ENCODE measurements at regions not wholly inside any gene's neighbourhood (a gene's known extent, or its start where the extent isn't known, plus 50 kb on each side); places are given as distances from the start of the nearest gene placed in this dataset.

GRCh38 chr2:7450833-7451190, 533.6 kb downstream of the RNF144A start:
- H3K27ac ChIP-seq (ENCODE audit: low read depth, low read length, poor library complexity, severe bottlenecking) = no peak overlapping the region
- CTCF ChIA-PET = no interaction called here

DNA sequence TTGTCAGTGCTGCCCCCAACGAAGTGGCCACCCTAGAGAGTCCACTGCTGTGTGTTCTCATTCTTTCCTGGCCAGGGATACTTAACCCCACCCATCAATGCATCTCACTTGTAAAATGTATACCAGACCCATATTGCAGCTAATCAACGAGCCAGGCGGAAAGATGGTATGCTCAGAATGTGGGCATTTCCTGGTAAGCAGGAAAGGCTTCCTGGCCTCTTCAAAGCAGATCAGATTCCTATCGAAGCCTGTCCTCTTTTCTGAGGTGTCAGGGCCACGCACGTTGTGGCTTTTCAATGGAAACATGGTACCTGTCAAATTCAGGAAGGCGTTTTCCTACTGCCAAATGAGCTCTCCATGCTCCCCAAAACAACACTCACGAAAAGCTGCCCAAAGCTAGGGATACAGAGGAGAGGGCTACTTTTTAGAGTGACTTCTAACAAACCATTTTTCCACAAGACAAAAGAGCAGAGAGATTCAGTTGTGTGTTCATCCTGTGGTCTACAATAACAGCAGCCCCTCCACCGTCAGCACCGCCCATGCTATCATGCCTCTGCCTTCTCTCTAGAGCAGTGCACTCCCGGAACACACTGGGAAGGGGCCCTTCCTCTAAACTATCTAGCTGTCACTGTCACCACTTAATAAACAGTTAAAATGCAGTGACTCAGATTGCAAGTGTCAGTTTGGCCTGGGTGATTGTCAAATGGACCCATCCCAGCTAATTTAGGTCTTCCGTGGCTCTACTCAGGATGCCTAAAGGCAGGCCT, 535.1 kb downstream of the RNF144A start:
- no peaks in the 10 kb centered on the region for H3K36me3 ChIP-seq (ENCODE audit: insufficient read depth, low read length, poor library complexity, severe bottlenecking)
- H3K9me3 ChIP-seq (ENCODE audit: low read depth, low read length, poor library complexity, severe bottlenecking) = no peaks in the 10 kb centered on the region
- no peak overlapping the region for H3K27ac ChIP-seq (ENCODE audit: low read depth, low read length, poor library complexity, severe bottlenecking)
- no peak for DNase-seq (ENCODE audit: low spot score)
- H3K4me1 ChIP-seq (ENCODE audit: insufficient read depth, low read length, poor library complexity, severe bottlenecking) = no peaks in the 10 kb centered on the region
- CTCF ChIA-PET = no interaction called here
- intact Hi-C loops (cut with micrococcal nuclease; ENCODE audit: unreplicated experiment) = no loop called here
- POLR2A ChIA-PET (ENCODE audit: low non-redundant PET) = no interaction called here
- no TSS peak for BruUV-seq (replicated peaks)
- no peak overlapping the region for H3K4me3 ChIP-seq (ENCODE audit: low read depth, low read length, poor library complexity, severe bottlenecking)
- no peak for TF ChIP-seq CTCF (conservative IDR thresholded peaks at IDR 0.05; ENCODE audit: low read depth, low read length)
- no peak for TF ChIP-seq EZH2 (IDR thresholded peaks at IDR 0.05; ENCODE audit: borderline replicate concordance, low read depth, low read length, poor library complexity, severe bottlenecking)
- no peaks in the 10 kb centered on the region for H3K27me3 ChIP-seq (replicated peaks; ENCODE audit: insufficient read depth, low read depth, low read length, poor library complexity)

More at GRCh38 chr2:7450833-7451190, 533.6 kb downstream of the RNF144A start:
- DNase-seq (ENCODE audit: low spot score) = no peak
- H3K4me1 ChIP-seq (ENCODE audit: insufficient read depth, low read length, poor library complexity, severe bottlenecking) = no peaks in the 10 kb centered on the region
- no peaks in the 10 kb centered on the region for H3K9me3 ChIP-seq (ENCODE audit: low read depth, low read length, poor library complexity, severe bottlenecking)
- no peaks in the 10 kb centered on the region for H3K27me3 ChIP-seq (replicated peaks; ENCODE audit: insufficient read depth, low read depth, low read length, poor library complexity)
- intact Hi-C loops (cut with micrococcal nuclease; ENCODE audit: unreplicated experiment) = no loop called here
- no peak overlapping the region for H3K4me3 ChIP-seq (ENCODE audit: low read depth, low read length, poor library complexity, severe bottlenecking)
- no TSS peak for BruUV-seq (replicated peaks)
- TF ChIP-seq EZH2 (IDR thresholded peaks at IDR 0.05; ENCODE audit: borderline replicate concordance, low read depth, low read length, poor library complexity, severe bottlenecking) (no peak), CTCF (conservative IDR thresholded peaks at IDR 0.05; ENCODE audit: low read depth, low read length) (no peak)
- POLR2A ChIA-PET (ENCODE audit: low non-redundant PET) = no interaction called here
- H3K36me3 ChIP-seq (ENCODE audit: insufficient read depth, low read length, poor library complexity, severe bottlenecking) = no peaks in the 10 kb centered on the region

GRCh38 chr2:7454592-7454991, 537.4 kb downstream of the RNF144A start:
- no peaks in the 10 kb centered on the region for H3K4me1 ChIP-seq (ENCODE audit: insufficient read depth, low read length, poor library complexity, severe bottlenecking)
- H3K36me3 ChIP-seq (ENCODE audit: insufficient read depth, low read length, poor library complexity, severe bottlenecking) = no peaks in the 10 kb centered on the region
- H3K27me3 ChIP-seq (replicated peaks; ENCODE audit: insufficient read depth, low read depth, low read length, poor library complexity) = no peaks in the 10 kb centered on the region
- intact Hi-C loops (cut with micrococcal nuclease; ENCODE audit: unreplicated experiment) = no loop called here
- ChIA-PET CTCF (no interaction called here), POLR2A (ENCODE audit: low non-redundant PET) (no interaction called here)
- no peak for TF ChIP-seq EZH2 (IDR thresholded peaks at IDR 0.05; ENCODE audit: borderline replicate concordance, low read depth, low read length, poor library complexity, severe bottlenecking)
- TF ChIP-seq CTCF (conservative IDR thresholded peaks at IDR 0.05; ENCODE audit: low read depth, low read length) = no peak
- no TSS peak for BruUV-seq (replicated peaks)
- no peak overlapping the region for H3K27ac ChIP-seq (ENCODE audit: low read depth, low read length, poor library complexity, severe bottlenecking)
- DNase-seq (ENCODE audit: low spot score) = no peak
- no peaks in the 10 kb centered on the region for H3K9me3 ChIP-seq (ENCODE audit: low read depth, low read length, poor library complexity, severe bottlenecking)
- H3K4me3 ChIP-seq (ENCODE audit: low read depth, low read length, poor library complexity, severe bottlenecking) = no peak overlapping the region
